Stimulated activated CD4-positive, alpha-beta T cell treated with anti-CD3 and anti-CD28 coated beads, Interleukin-4, amount 100 ng/mL, for 24 hours (primary cell): ENCODE measurements at regions not wholly inside any gene's neighbourhood (a gene's known extent, or its start where the extent isn't known, plus 50 kb on each side); places are given as distances from the start of the nearest gene placed in this dataset.

Experiments
- DNase-seq: peaks from one replicate; pipeline ENCODE4 v3.0.0-alpha.2; 2020

GRCh38 chr4:26020881-26021280 lies 106.9 kb downstream of the SMIM20 start:
- no peak for DNase-seq

DNA sequence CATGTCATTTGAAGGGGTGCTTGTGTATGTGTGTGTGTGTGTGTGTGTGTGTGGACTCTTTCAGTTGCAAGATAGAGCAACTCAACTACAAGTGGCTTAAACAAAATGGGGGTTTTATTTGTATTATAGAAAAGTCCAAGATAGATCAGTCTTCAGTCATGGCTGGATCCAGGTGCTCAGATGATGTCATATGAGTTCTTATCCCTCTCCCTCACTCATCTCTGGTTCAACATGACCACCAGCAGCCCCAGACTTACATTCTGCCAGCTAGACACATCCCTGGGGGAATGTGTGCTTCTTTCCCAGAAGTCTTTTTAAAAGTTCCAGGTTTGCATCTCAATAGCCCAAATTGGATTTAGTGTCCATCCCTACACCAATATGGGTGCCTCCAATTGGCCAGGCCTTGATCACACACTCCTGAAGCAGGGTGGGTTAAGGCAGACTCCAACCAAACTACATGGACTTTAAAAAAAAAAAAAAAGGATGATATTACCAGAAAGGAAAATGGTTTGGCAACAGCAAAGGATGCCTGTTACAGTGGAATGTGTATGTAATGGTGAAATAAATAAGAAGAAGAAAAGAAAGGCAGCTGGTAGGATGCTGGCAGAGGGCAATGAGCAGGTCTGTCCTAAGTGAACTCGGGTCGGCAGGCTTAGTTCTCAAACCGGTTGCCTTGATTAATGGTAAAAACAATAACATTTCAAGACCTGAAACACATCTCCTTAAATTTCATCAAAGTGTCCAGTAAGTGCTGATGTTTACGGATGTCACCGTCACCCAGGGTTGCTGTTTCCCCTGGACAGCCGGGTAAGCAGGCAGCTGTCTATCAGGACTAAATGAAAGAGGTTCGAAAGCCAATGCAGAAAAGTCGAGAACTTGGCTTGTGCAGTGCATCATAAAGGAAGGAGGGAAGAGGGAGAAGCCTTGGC lies 107.7 kb downstream of the SMIM20 start:
- DNase-seq: no peak

DNA sequence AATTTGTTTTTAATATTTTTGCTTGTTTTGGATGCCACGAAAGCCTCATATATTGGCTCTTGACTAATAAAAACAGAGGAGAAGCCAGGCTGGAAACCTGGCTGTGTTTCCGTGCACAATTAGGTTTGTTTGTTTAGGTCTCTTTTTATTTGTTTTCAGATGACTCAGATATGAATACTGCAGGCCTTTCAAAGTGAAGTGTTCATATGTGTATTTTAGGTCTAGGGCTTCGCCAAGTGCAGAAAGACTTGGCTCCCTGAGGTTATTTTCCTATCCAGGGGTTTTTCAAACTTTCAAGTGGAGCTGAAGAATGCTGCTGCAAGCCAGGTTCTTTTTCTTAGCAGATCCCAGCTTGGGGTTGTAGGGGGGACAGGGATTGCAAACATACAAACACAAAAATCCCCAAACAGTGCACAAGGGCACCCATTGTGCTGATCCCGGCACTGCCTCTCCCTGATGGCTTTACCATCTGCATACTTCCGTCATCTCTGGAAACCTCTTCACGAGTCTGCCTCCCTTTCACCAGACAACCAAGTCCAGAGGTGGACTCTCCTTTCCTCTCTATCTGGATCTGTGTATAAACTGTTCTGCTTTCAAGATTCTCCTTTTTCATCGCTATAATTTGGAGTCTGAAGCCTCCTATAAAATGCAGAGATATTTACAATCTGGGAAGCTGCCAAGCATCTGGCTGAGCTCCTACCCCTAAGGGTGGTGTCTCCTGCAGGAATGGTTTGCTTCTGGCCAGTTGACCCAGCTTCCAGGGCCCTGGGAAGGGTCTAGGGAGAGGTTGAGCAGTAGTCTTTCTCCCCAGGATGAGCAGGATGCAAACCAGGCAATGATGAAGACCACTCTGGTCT lies 108.6 kb downstream of the SMIM20 start:
- DNase-seq: no peak

- no peak for DNase-seq
These were observed 109.4 kb downstream of the SMIM20 start for GRCh38 chr4:26023203-26023972.

- DNase-seq: no peak
These were observed 110.1 kb downstream of the SMIM20 start for GRCh38 chr4:26024079-26024478.

- no peak for DNase-seq
These were observed 114.2 kb downstream of the SMIM20 start for GRCh38 chr4:26028133-26028792.

DNA sequence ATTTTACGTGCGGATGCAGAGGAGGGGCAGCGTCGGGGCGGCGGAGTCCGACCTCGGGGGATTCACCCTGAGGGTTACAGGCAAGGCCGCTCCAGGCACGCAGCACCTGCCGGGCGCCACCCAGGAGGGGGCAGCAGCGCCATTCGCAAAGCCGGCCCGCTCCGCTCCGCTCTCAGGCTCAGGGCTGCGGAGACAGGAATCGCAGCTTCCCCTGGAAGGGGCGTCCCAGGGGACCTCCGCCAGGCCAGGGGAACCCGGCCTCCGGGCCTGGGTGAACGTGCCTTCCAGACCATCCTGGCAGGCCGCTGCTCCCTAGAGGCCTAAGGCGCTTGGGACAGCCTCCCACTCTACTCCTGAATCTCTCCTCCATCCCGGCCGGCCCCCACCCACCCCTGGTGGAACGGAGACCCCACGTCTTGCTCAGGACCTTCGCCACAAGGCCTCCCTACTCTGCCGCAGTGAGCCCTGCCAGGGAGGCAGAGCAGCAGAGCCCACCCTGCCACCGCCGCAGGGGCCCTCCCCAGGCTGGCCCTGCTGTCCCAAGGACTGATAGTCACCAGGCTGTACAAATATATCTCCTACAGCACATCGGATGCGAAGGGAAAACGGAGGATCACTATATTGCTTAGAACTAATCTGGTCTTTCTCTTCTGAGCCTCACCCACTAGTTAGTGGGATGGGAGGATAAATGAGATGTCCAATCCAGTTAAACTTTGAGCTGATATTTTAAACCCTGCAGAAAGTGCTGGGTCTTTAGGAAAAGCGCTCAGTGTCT lies 115.0 kb downstream of the SMIM20 start:
- peak; percentile 82 for DNase-seq

GRCh38 chr4:26029568-26030131 lies 115.6 kb downstream of the SMIM20 start:
- no peak for DNase-seq

- DNase-seq: no peak
These were observed 116.2 kb downstream of the SMIM20 start for GRCh38 chr4:26030260-26030667.

GRCh38 chr4:26030780-26031179 lies 116.8 kb downstream of the SMIM20 start:
- DNase-seq: no peak

DNA sequence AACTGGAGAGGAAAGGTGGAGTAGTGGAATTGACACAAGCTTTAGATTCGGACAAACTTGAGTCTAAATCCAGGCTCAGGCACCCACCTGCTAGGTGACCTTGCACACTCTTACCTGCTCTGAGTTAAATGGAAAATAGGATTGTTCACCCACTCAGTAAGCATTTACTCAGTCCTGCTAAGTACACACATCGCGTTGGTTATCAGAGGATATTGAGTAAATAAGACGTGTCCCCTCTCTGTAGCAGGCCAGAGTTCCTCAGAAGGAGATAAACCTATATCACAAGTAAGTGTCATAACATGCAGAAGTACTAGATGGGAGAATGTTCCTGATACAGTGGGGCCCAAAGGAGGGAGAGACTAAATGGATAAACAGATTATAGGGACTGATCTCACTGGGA lies 117.7 kb downstream of the SMIM20 start:
- no peak for DNase-seq

DNA sequence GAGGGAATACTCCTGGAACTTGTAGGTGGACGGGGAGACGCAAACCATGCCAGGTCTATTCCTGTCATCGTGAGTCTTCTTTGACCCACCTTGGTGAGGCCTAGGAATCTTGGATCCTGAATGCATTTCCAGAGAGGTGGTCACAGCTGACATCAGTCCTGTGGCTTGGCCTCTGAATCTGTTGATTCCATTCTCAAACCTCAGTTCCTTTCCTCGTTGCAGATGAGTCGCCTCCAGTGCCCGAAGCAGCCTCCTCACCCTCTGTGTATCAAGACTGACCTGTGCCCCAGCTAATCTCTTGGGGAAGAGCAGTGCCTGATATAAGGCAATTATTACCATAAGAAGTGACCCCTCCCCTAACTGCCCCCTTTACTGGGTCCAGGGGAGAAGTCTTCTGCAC lies 118.1 kb downstream of the SMIM20 start:
- DNase-seq: no peak

DNA sequence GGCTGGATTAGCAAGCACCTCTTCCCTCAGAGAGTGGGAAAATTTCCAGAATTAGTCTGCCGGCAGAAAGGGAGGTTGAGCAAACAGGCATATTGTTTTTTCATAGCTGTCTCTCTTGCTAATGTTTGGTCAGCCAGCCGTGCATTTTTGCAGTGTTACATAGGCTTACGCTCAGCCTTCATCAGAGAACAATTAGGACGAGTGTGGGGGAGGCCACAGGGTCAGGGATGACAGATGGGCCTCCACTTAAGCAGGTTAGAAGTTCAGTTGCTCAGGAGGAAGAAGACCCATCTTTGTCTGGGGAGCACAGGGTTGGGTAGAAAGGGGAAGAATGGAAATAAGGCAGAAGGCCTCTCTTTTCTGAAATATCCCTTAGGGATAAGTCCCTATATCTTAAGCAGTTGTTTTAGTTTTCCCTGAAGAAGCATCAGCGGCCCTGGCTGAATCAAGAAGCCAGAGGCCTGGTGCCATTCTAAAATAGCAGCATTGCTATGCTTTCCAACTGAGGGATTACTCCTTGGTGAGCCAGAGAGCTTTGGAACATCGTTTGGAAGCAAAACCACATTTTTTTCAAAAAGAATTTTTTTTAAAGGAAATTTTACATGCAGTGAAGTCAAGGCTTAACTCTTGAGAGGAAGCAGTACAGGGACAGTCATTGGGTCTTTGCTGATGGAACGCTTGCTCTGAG lies 118.8 kb downstream of the SMIM20 start:
- no peak for DNase-seq

GRCh38 chr4:26033389-26033788 lies 119.4 kb downstream of the SMIM20 start:
- no peak for DNase-seq

GRCh38 chr4:26034849-26035248 lies 120.8 kb downstream of the SMIM20 start:
- peak; percentile 37 for DNase-seq

DNA sequence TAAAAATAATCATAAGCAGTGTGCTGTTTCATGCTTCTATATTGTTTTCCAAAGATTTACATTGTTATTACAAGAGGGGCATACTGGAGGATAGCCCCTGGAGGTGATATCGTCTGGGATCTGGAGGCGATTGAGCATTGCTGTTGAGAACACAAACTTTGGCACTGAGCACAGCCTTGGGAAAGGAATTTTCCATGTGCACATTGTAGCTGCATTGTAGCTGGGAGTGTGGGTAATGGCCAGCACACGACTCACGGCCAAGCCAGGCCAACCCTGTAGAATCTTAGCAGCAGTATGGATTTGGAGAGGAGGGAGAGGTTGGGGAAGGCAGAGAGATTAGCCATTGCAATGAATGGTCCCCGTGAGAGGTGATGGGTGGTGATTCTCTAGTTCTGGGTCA lies 121.9 kb downstream of the SMIM20 start:
- DNase-seq: no peak

GRCh38 chr4:26039639-26040359 lies 125.8 kb downstream of the SMIM20 start:
- DNase-seq: no peak

DNA sequence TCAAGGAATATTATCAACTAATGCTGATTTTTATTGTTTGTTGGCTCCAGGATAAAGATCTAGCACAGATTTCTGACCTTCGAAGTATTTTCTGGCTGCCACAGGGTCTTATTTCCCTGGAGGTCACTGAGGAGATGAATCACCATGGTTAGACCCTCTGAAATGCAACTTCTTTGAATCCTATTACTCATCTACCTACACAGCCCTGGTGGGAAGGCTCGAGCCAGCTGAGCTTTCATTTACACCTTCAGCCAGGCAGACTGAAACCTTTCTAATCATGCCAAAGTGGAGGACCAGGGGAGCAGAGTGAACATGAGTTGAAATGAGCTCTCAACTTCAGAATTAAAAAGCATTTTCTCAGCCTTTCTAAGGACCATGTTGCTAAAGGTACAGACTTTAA lies 130.5 kb downstream of the SMIM20 start:
- DNase-seq: no peak

DNA sequence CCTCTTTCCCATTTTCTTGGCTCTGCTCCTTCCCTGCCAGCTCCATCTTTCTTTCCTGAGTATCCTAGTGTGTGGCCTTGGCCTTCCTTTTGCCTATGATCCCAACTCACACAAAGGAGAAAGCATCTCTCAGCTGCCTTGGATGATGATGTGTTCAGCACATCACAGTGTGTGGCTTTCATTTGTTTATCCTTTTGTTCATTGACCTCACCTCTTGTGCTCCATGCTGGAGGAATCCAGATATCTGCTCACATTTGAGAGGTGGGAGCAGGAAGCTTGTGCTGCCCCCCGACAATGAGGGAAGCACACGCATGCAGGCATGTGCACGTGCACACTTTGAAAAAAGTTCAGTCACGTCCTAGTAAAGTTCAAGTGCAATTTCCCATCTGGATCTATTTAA lies 131.0 kb downstream of the SMIM20 start:
- no peak for DNase-seq

- DNase-seq: no peak
These were observed 133.8 kb downstream of the SMIM20 start for GRCh38 chr4:26047795-26048194.
